ENCODE measurements at regions not wholly inside any gene's neighbourhood (a gene's known extent, or its start where the extent isn't known, plus 50 kb on each side); places are given as distances from the start of the nearest gene placed in this dataset.

GRCh38 chr3:157695586-157695985 is 192.4 kb upstream of the VEPH1 start:
- H3K9me3 Mint-ChIP-seq = peaks cover 0 to 8% (median 0%) of the 10 kb centered on the region in 3 donors

DNA sequence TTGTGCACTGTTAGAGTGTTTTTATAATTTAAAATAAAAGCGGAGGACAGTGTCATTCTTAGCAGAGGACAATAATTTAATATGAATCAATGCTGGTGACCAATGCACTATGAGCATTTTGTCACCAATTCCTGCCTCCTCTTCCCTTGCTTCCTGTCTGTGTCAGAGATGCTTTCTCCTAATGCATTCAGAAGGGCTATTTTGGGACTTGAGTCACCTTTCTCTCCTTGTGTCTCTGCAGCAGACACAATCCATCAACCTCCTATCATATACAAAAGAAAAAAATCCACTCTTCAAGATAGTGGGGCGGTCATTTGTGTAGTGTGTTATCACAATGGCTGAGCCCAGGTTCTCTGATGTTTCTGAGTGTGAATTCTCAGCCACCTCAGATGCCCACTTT is 191.9 kb upstream of the VEPH1 start:
- Mint-ChIP-seq H3K27ac (no peak overlapping the region), H3K9me3 (peaks cover 0 to 8% (median 0%) of the 10 kb centered on the region in 3 donors), H3K36me3 (no peaks in the 10 kb centered on the region), H3K27me3 (no peaks in the 10 kb centered on the region), H3K4me1 (no peaks in the 10 kb centered on the region), H3K4me3 (no peak overlapping the region)
- WGBS (ENCODE audit: insufficient coverage) = no CpG with 5 or more reads among the region's 2 CpGs
- CTCF ChIA-PET = no interaction called here
- H3K27ac ChIP-seq (ENCODE audit: low read length) = no peak overlapping the region
- DNase-seq = no peak
- POLR2A ChIA-PET = no interaction called here
- H3K4me3 ChIP-seq (ENCODE audit: control insufficient read depth in 1 of 2, extremely low read depth in 1 of 2, low read length in 1 of 2) = no peak overlapping the region
- ATAC-seq (replicated peaks in 1 of 4) = no peak
- no peaks in the 10 kb centered on the region for H3K9me3 ChIP-seq
- no peaks in the 10 kb centered on the region for H3K27me3 ChIP-seq (replicated peaks in 1 of 2; ENCODE audit: control insufficient read depth in 2 of 2, extremely low read depth in 1 of 2, insufficient read depth in 2 of 2, low read length in 1 of 2)
- no peaks in the 10 kb centered on the region for H3K36me3 ChIP-seq (ENCODE audit: control insufficient read depth in 2 of 2, extremely low read depth in 1 of 2, insufficient read depth in 1 of 2, low read length in 1 of 2)
- H3K4me1 ChIP-seq (ENCODE audit: control insufficient read depth in 1 of 2, extremely low read depth in 1 of 2, insufficient read depth in 2 of 2, low read length in 2 of 2) = no peaks in the 10 kb centered on the region

More at GRCh38 chr3:157695586-157695985, 192.4 kb upstream of the VEPH1 start:
- H3K4me3 ChIP-seq (ENCODE audit: control insufficient read depth in 1 of 2, extremely low read depth in 1 of 2, low read length in 1 of 2) = no peak overlapping the region
- no peaks in the 10 kb centered on the region for H3K9me3 ChIP-seq
- no peaks in the 10 kb centered on the region for H3K36me3 Mint-ChIP-seq
- no peaks in the 10 kb centered on the region for H3K4me1 ChIP-seq (ENCODE audit: control insufficient read depth in 1 of 2, extremely low read depth in 1 of 2, insufficient read depth in 2 of 2, low read length in 2 of 2)
- no peaks in the 10 kb centered on the region for H3K4me1 Mint-ChIP-seq
- H3K27me3 ChIP-seq (replicated peaks in 1 of 2; ENCODE audit: control insufficient read depth in 2 of 2, extremely low read depth in 1 of 2, insufficient read depth in 2 of 2, low read length in 1 of 2) = no peaks in the 10 kb centered on the region
- H3K27ac ChIP-seq (ENCODE audit: low read length) = no peak overlapping the region
- DNase-seq = no peak
- CTCF ChIA-PET = no interaction called here
- H3K36me3 ChIP-seq (ENCODE audit: control insufficient read depth in 2 of 2, extremely low read depth in 1 of 2, insufficient read depth in 1 of 2, low read length in 1 of 2) = no peaks in the 10 kb centered on the region
- H3K27me3 Mint-ChIP-seq = no peaks in the 10 kb centered on the region
- POLR2A ChIA-PET = no interaction called here
- no peak overlapping the region for H3K4me3 Mint-ChIP-seq
- H3K27ac Mint-ChIP-seq = no peak overlapping the region
- no peak for ATAC-seq (replicated peaks in 1 of 4)

DNA sequence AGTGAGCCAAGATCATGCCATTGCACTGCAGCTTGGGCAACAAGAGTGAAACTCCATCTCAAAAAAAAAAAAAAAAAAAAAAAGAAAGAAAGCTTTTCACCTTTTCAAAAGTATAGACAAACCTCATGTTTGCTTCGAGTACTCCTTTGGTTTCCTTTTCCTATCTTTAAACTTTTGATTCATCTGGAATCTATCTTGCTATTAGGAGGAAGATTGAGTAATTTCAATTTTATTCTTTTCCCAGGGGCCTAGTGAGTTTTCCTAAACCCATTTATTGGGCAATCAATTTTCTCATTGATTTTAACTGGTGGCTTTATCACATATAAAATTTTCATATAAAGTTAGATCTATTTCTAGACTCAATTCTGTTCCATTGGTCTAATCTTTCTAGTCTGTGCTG is 190.5 kb upstream of the VEPH1 start:
- Histone ChIP-seq H3K27me3 (replicated peaks in 1 of 2; ENCODE audit: control insufficient read depth in 2 of 2, extremely low read depth in 1 of 2, insufficient read depth in 2 of 2, low read length in 1 of 2) (no peaks in the 10 kb centered on the region), H3K36me3 (ENCODE audit: control insufficient read depth in 2 of 2, extremely low read depth in 1 of 2, insufficient read depth in 1 of 2, low read length in 1 of 2) (no peaks in the 10 kb centered on the region), H3K4me1 (ENCODE audit: control insufficient read depth in 1 of 2, extremely low read depth in 1 of 2, insufficient read depth in 2 of 2, low read length in 2 of 2) (no peaks in the 10 kb centered on the region), H3K4me3 (ENCODE audit: control insufficient read depth in 1 of 2, extremely low read depth in 1 of 2, low read length in 1 of 2) (no peak overlapping the region), H3K9me3 (no peaks in the 10 kb centered on the region), H3K27ac (ENCODE audit: low read length) (no peak overlapping the region)
- Mint-ChIP-seq H3K4me1 (no peaks in the 10 kb centered on the region), H3K9me3 (peaks cover 2 to 8% (median 3%) of the 10 kb centered on the region in 3 donors), H3K4me3 (no peak overlapping the region), H3K27me3 (no peaks in the 10 kb centered on the region), H3K27ac (no peak overlapping the region), H3K36me3 (no peaks in the 10 kb centered on the region)
- ChIA-PET CTCF (no interaction called here), POLR2A (no interaction called here)
- DNase-seq = no peak
- no CpG with 5 or more reads among the region's 1 CpG for WGBS (ENCODE audit: insufficient coverage)
- ATAC-seq (replicated peaks in 1 of 4) = no peak

- H3K27ac Mint-ChIP-seq = no peak overlapping the region
- H3K4me1 Mint-ChIP-seq = no peaks in the 10 kb centered on the region
- no CpG with 5 or more reads among the region's 1 CpG for WGBS (ENCODE audit: insufficient coverage)
- H3K9me3 ChIP-seq = no peaks in the 10 kb centered on the region
- H3K9me3 Mint-ChIP-seq = peaks cover 3 to 8% (median 8%) of the 10 kb centered on the region in 3 donors
- H3K27ac ChIP-seq (ENCODE audit: low read length) = no peak overlapping the region
- ChIA-PET CTCF (no interaction called here), POLR2A (no interaction called here)
- H3K4me1 ChIP-seq (ENCODE audit: control insufficient read depth in 1 of 2, extremely low read depth in 1 of 2, insufficient read depth in 2 of 2, low read length in 2 of 2) = no peaks in the 10 kb centered on the region
- DNase-seq (no peak), ATAC-seq (replicated peaks in 1 of 4) (no peak)
- no peaks in the 10 kb centered on the region for H3K27me3 Mint-ChIP-seq
- H3K4me3 ChIP-seq (ENCODE audit: control insufficient read depth in 1 of 2, extremely low read depth in 1 of 2, low read length in 1 of 2) = no peak overlapping the region
- no peak overlapping the region for H3K4me3 Mint-ChIP-seq
- no peaks in the 10 kb centered on the region for H3K36me3 Mint-ChIP-seq
- H3K36me3 ChIP-seq (ENCODE audit: control insufficient read depth in 2 of 2, extremely low read depth in 1 of 2, insufficient read depth in 1 of 2, low read length in 1 of 2) = no peaks in the 10 kb centered on the region
- no peaks in the 10 kb centered on the region for H3K27me3 ChIP-seq (replicated peaks in 1 of 2; ENCODE audit: control insufficient read depth in 2 of 2, extremely low read depth in 1 of 2, insufficient read depth in 2 of 2, low read length in 1 of 2)
Observed at GRCh38 chr3:157692468-157692867, 189.3 kb upstream of the VEPH1 start.

- no peak overlapping the region for H3K4me3 Mint-ChIP-seq
- no peaks in the 10 kb centered on the region for H3K4me1 Mint-ChIP-seq
- Histone ChIP-seq H3K4me1 (ENCODE audit: control insufficient read depth in 1 of 2, extremely low read depth in 1 of 2, insufficient read depth in 2 of 2, low read length in 2 of 2) (no peaks in the 10 kb centered on the region), H3K4me3 (ENCODE audit: control insufficient read depth in 1 of 2, extremely low read depth in 1 of 2, low read length in 1 of 2) (no peak overlapping the region), H3K27ac (ENCODE audit: low read length) (no peak overlapping the region), H3K9me3 (no peaks in the 10 kb centered on the region), H3K36me3 (ENCODE audit: control insufficient read depth in 2 of 2, extremely low read depth in 1 of 2, insufficient read depth in 1 of 2, low read length in 1 of 2) (no peaks in the 10 kb centered on the region), H3K27me3 (replicated peaks in 1 of 2; ENCODE audit: control insufficient read depth in 2 of 2, extremely low read depth in 1 of 2, insufficient read depth in 2 of 2, low read length in 1 of 2) (no peaks in the 10 kb centered on the region)
- DNase-seq (no peak), ATAC-seq (replicated peaks in 1 of 4) (no peak)
- ChIA-PET POLR2A (no interaction called here), CTCF (no interaction called here)
- no peaks in the 10 kb centered on the region for H3K36me3 Mint-ChIP-seq
- no CpG with 5 or more reads among the region's 3 CpGs for WGBS (ENCODE audit: insufficient coverage)
- H3K9me3 Mint-ChIP-seq = peaks cover 0 to 7% (median 6%) of the 10 kb centered on the region in 3 donors
- H3K27me3 Mint-ChIP-seq = peaks cover 2 to 7% of the 10 kb centered on the region in 2 donors
- no peak overlapping the region for H3K27ac Mint-ChIP-seq
Observed at GRCh38 chr3:157683668-157684067, 180.5 kb upstream of the VEPH1 start.

GRCh38 chr3:157672061-157672460 is 168.8 kb upstream of the VEPH1 start:
- Mint-ChIP-seq H3K27me3 (peaks cover 0 to 3% of the 10 kb centered on the region in 2 donors), H3K4me1 (no peaks in the 10 kb centered on the region), H3K27ac (no peak overlapping the region), H3K4me3 (no peak overlapping the region), H3K36me3 (no peaks in the 10 kb centered on the region), H3K9me3 (no peaks in the 10 kb centered on the region)
- no peaks in the 10 kb centered on the region for H3K9me3 ChIP-seq
- DNase-seq = no peak
- no peaks in the 10 kb centered on the region for H3K36me3 ChIP-seq (ENCODE audit: control insufficient read depth in 2 of 2, extremely low read depth in 1 of 2, insufficient read depth in 1 of 2, low read length in 1 of 2)
- WGBS (ENCODE audit: insufficient coverage) = no CpG with 5 or more reads among the region's 1 CpG
- no peak for ATAC-seq (replicated peaks in 1 of 4)
- CTCF ChIA-PET = no interaction called here
- POLR2A ChIA-PET = no interaction called here
- H3K27ac ChIP-seq (ENCODE audit: low read length) = no peak overlapping the region
- H3K4me3 ChIP-seq (ENCODE audit: control insufficient read depth in 1 of 2, extremely low read depth in 1 of 2, low read length in 1 of 2) = no peak overlapping the region
- no peaks in the 10 kb centered on the region for H3K4me1 ChIP-seq (ENCODE audit: control insufficient read depth in 1 of 2, extremely low read depth in 1 of 2, insufficient read depth in 2 of 2, low read length in 2 of 2)
- H3K27me3 ChIP-seq (replicated peaks in 1 of 2; ENCODE audit: control insufficient read depth in 2 of 2, extremely low read depth in 1 of 2, insufficient read depth in 2 of 2, low read length in 1 of 2) = no peaks in the 10 kb centered on the region

GRCh38 chr3:157671656-157672055 is 168.4 kb upstream of the VEPH1 start:
- H3K9me3 Mint-ChIP-seq = no peaks in the 10 kb centered on the region
- CTCF ChIA-PET = no interaction called here
- WGBS (ENCODE audit: insufficient coverage) = no CpG with 5 or more reads among the region's 3 CpGs

More at GRCh38 chr3:157671656-157672055, 168.4 kb upstream of the VEPH1 start:
- POLR2A ChIA-PET = no interaction called here
- Mint-ChIP-seq H3K4me1 (no peaks in the 10 kb centered on the region), H3K36me3 (no peaks in the 10 kb centered on the region), H3K27me3 (peaks cover 0 to 3% of the 10 kb centered on the region in 2 donors), H3K4me3 (no peak overlapping the region), H3K27ac (no peak overlapping the region)
- Histone ChIP-seq H3K36me3 (ENCODE audit: control insufficient read depth in 2 of 2, extremely low read depth in 1 of 2, insufficient read depth in 1 of 2, low read length in 1 of 2) (no peaks in the 10 kb centered on the region), H3K4me3 (ENCODE audit: control insufficient read depth in 1 of 2, extremely low read depth in 1 of 2, low read length in 1 of 2) (no peak overlapping the region), H3K4me1 (ENCODE audit: control insufficient read depth in 1 of 2, extremely low read depth in 1 of 2, insufficient read depth in 2 of 2, low read length in 2 of 2) (no peaks in the 10 kb centered on the region), H3K27me3 (replicated peaks in 1 of 2; ENCODE audit: control insufficient read depth in 2 of 2, extremely low read depth in 1 of 2, insufficient read depth in 2 of 2, low read length in 1 of 2) (no peaks in the 10 kb centered on the region), H3K27ac (ENCODE audit: low read length) (no peak overlapping the region), H3K9me3 (no peaks in the 10 kb centered on the region)
- no peak for ATAC-seq (replicated peaks in 1 of 4)
- no peak for DNase-seq
